Right ventricle myocardium inferior (tissue), 1 donor: ENCODE measurements at regions not wholly inside any gene's neighbourhood (a gene's known extent, or its start where the extent isn't known, plus 50 kb on each side); places are given as distances from the start of the nearest gene placed in this dataset.

Source experiments
- ATAC-seq: fragments of 200-7000 bp; cut with Tn5 transposase; one replicate; pipeline ENCODE4 v1.9.1; 2020; ENCODE audit warnings: mild to moderate bottlenecking, moderate library complexity
- DNase-seq: peaks from one replicate; pipeline ENCODE4 v3.0.0; 2021; ENCODE audit errors: missing footprints
- intact Hi-C: fragments of 100-400 bp; cut with DNase I; formaldehyde crosslinking; loops from one replicate; pipeline ENCODE4 v1.11.0; 2022
- donor health status: DM: no; HTN: yes; CAD: no; lungs with severe emphysema.

- intact Hi-C loops, result no loop called here
- DNase-seq (no peak), ATAC-seq (no peak)
These were observed 119.1 kb downstream of the KLF12 start for GRCh38 chr13:74015137-74015536.

GRCh38 chr13:74009100-74009668, 125.0 kb downstream of the KLF12 start:
- DNase-seq (no peak), ATAC-seq (no peak)
- intact Hi-C loops, result no loop called here

- ATAC-seq, result no peak
- DNase-seq, result no peak
- intact Hi-C loops, result no loop called here
These were observed 127.5 kb downstream of the KLF12 start for GRCh38 chr13:74006666-74007065.

- DNase-seq (no peak), ATAC-seq (no peak)
- intact Hi-C loops, result no loop called here
These were observed 128.7 kb downstream of the KLF12 start for GRCh38 chr13:74005320-74006157.

GRCh38 chr13:74004109-74004508, 130.1 kb downstream of the KLF12 start:
- no peak for ATAC-seq
- intact Hi-C loops, result no loop called here
- no peak for DNase-seq

GRCh38 chr13:74003374-74003773, 130.8 kb downstream of the KLF12 start:
- DNase-seq (no peak), ATAC-seq (no peak)
- intact Hi-C loops, result no loop called here

- DNase-seq (no peak), ATAC-seq (no peak)
- intact Hi-C loops, result no loop called here
These were observed 133.3 kb downstream of the KLF12 start for GRCh38 chr13:74000876-74001275.

GRCh38 chr13:73998631-73999030, 135.6 kb downstream of the KLF12 start:
- DNase-seq (no peak), ATAC-seq (no peak)
- intact Hi-C loops, result no loop called here

GRCh38 chr13:73997964-73998363, 136.2 kb downstream of the KLF12 start:
- no peak for DNase-seq
- intact Hi-C loops, result no loop called here
- ATAC-seq, result no peak

GRCh38 chr13:73996569-73996968, 137.6 kb downstream of the KLF12 start:
- ATAC-seq, result no peak
- no peak for DNase-seq
- intact Hi-C loops, result no loop called here

GRCh38 chr13:73995736-73996135, 138.5 kb downstream of the KLF12 start:
- no peak for DNase-seq
- intact Hi-C loops, result no loop called here
- ATAC-seq, result no peak

GRCh38 chr13:73993661-73994060, 140.5 kb downstream of the KLF12 start:
- ATAC-seq, result no peak
- intact Hi-C loops, result no loop called here
- DNase-seq, result no peak

GRCh38 chr13:73991884-73992283, 142.3 kb downstream of the KLF12 start:
- intact Hi-C loops, result no loop called here
- no peak for ATAC-seq

GRCh38 chr13:73991384-73991783, 142.8 kb downstream of the KLF12 start:
- DNase-seq (no peak), ATAC-seq (no peak)
- intact Hi-C loops, result no loop called here

More at GRCh38 chr13:73991884-73992283, 142.3 kb downstream of the KLF12 start:
- DNase-seq, result no peak

GRCh38 chr13:73989244-73989843, 144.9 kb downstream of the KLF12 start:
- no peak for ATAC-seq
- intact Hi-C loops, result no loop called here
- no peak for DNase-seq

GRCh38 chr13:73988461-73988860, 145.7 kb downstream of the KLF12 start:
- DNase-seq (no peak), ATAC-seq (no peak)
- intact Hi-C loops, result no loop called here

GRCh38 chr13:73987618-73988017, 146.6 kb downstream of the KLF12 start:
- no peak for DNase-seq
- intact Hi-C loops, result no loop called here
- ATAC-seq, result no peak

GRCh38 chr13:73985783-73986182, 148.4 kb downstream of the KLF12 start:
- ATAC-seq (no peak), DNase-seq (no peak)
- intact Hi-C loops, result no loop called here

GRCh38 chr13:73984949-73985691, 149.1 kb downstream of the KLF12 start:
- DNase-seq (no peak), ATAC-seq (no peak)
- intact Hi-C loops, result no loop called here

GRCh38 chr13:73984201-73984600, 150.0 kb downstream of the KLF12 start:
- ATAC-seq (peak; percentile 40), DNase-seq (peak; percentile 37)
- intact Hi-C loops, result no loop called here
